HepG2 (cell line): ENCODE measurements at regions not wholly inside any gene's neighbourhood (a gene's known extent, or its start where the extent isn't known, plus 50 kb on each side); places are given as distances from the start of the nearest gene placed in this dataset.

Experiments
- ATAC-seq: fragments of 200-7000 bp; cut with Tn5 transposase; 3 replicates; pipeline ENCODE4 v1.9.1; 2020; ENCODE audit warnings: mild to moderate bottlenecking, moderate library complexity
- BruUV-seq: library from RNA; stranded (reverse); fragments of 400-500 nt; replicated peaks from 2 replicates; lab custom pipeline; 2021; lab: Mats Ljungman, UMichigan
- CTCF ChIA-PET: fragments of 300-600 bp; formaldehyde crosslinking; extraction: SDS; loops from one replicate; lab custom pipeline; 2021; ENCODE audit warnings: low total read pairs, inconsistent platforms, low intra/inter-chr PET ratio; lab: Yijun Ruan, JAX
- POLR2A ChIA-PET: fragments of 350-600 bp; sonication (Branson Sonifier 250); formaldehyde crosslinking; loops from one replicate; lab custom pipeline; 2020; ENCODE audit warnings: antibody characterized with exemption, inconsistent platforms; lab: Yijun Ruan, JAX
- DNase-seq: peaks from one replicate; pipeline ENCODE4 v3.0.0-alpha.2; 2015; ENCODE audit warnings: low spot score
- FAIRE-seq: peaks from 3 replicates; lab custom pipeline; 2011; peaks lifted over from hg19 to GRCh38; lab: Jason Lieb, UNC
- H2AFZ ChIP-seq: one replicate; pipeline ENCODE4 v1.6.1; 2011; ENCODE audit warnings: low read length, inconsistent platforms
- H3K27ac ChIP-seq: fragments of 300-600 bp; 3 replicates; pipeline ENCODE4 v1.8.0; 2011; ENCODE audit warnings: mixed run types, mild to moderate bottlenecking, mixed read lengths, low read length, inconsistent platforms; ENCODE audit not compliant: insufficient read depth; ENCODE audit errors: extremely low read length
- H3K27me3 ChIP-seq, 2 experiments: fragments of 200-600 bp in 1 of 2; 2 replicates in 1 of 2; 3 replicates in 1 of 2; pipeline versions ENCODE4 v1.6.0 to v1.8.0; 2011; ENCODE audit warnings: low read length in 2 of 2, mild to moderate bottlenecking in 2 of 2, moderate library complexity in 2 of 2, inconsistent platforms in 1 of 2; ENCODE audit not compliant: insufficient read depth in 2 of 2, control insufficient read depth in 1 of 2
- H3K36me3 ChIP-seq, 2 experiments: fragments of 200-600 bp in 1 of 2; replicated peaks in 1 of 2; 2 replicates in 1 of 2; 3 replicates in 1 of 2; pipeline versions ENCODE4 v1.5.1 to v1.8.0; 2011; ENCODE audit warnings: low read length in 2 of 2, inconsistent platforms in 1 of 2; ENCODE audit not compliant: insufficient read depth in 2 of 2, control insufficient read depth in 1 of 2
- H3K4me1 ChIP-seq: 2 replicates; pipeline ENCODE4 v1.5.1; 2012; ENCODE audit warnings: low read length, inconsistent platforms; ENCODE audit not compliant: insufficient read depth
- H3K4me2 ChIP-seq: 2 replicates; pipeline ENCODE4 v1.6.0; 2011; ENCODE audit warnings: low read depth, low read length, inconsistent platforms
- H3K4me3 ChIP-seq, 3 experiments: fragments of 200-600 bp in 1 of 3; sonication (generic), shearing (Covaris generic) in 1 of 3; replicated peaks in 1 of 3; 2 replicates each; pipeline ENCODE4 v1.5.1; 2011 to 2016; ENCODE audit warnings: low read length in 3 of 3, inconsistent platforms in 2 of 3, low read depth in 2 of 3, mild to moderate bottlenecking in 2 of 3, control low read depth in 1 of 3, mixed read lengths in 1 of 3; ENCODE audit not compliant: insufficient read depth in 1 of 3
- H3K79me2 ChIP-seq: one replicate; pipeline ENCODE4 v1.6.1; 2011; ENCODE audit warnings: low read length, inconsistent platforms; ENCODE audit not compliant: insufficient read depth
- H3K9ac ChIP-seq: 2 replicates; pipeline ENCODE4 v1.6.0; 2011; ENCODE audit warnings: mild to moderate bottlenecking, low read depth, low read length, inconsistent platforms; ENCODE audit not compliant: insufficient read depth
- H3K9me3 ChIP-seq: 2 replicates; pipeline ENCODE4 v1.5.1; 2012; ENCODE audit warnings: mild to moderate bottlenecking, low read length
- H4K20me1 ChIP-seq: 2 replicates; pipeline ENCODE4 v1.6.0; 2011; ENCODE audit warnings: inconsistent platforms, mild to moderate bottlenecking, low read length, moderate library complexity; ENCODE audit not compliant: insufficient read depth
- DBP ChIP-seq: sonication (generic); formaldehyde crosslinking; IDR thresholded peaks from 2 replicates; pipeline ENCODE4 v1.4.0; 2020; ENCODE audit warnings: missing genetic modification reagents; ENCODE audit errors: not compliant biosample characterization
- TAF15 ChIP-seq: fragments of 200-400 bp; formaldehyde crosslinking; IDR thresholded peaks from one replicate; pipeline ENCODE4 v1.6.1; 2018; ENCODE audit warnings: mild to moderate bottlenecking, low read depth, low read length; ENCODE audit not compliant: poor library complexity, severe bottlenecking
- YY1 ChIP-seq: IDR thresholded peaks from 2 replicates; pipeline ENCODE4 v1.6.1; 2011; ENCODE audit warnings: low read length, low read depth, moderate library complexity, mild to moderate bottlenecking; ENCODE audit not compliant: insufficient read depth, insufficient replicate concordance
- ZNF772 ChIP-seq: sonication (generic); formaldehyde crosslinking; IDR thresholded peaks from 2 replicates; pipeline ENCODE4 v1.5.0; 2020; ENCODE audit warnings: mild to moderate bottlenecking, missing genetic modification reagents
- WGBS: methylation state at CpG from one replicate; pipeline ENCODE4 v1.1.6; 2017; ENCODE audit warnings: low lambda C conversion rate; 5-methylcytosine and 5-hydroxymethylcytosine counted together
- in situ Hi-C: cut with HindIII; loops from 2 replicates; pipeline ENCODE4 v1.10.0; 2017; ENCODE audit warnings: low pct_unique_long_range_greater_than_20kb; ENCODE audit not compliant: extremely low pct_ligation_motif_present
- intact Hi-C: fragments of 100-400 bp; cut with micrococcal nuclease; formaldehyde crosslinking; loops from one replicate; pipeline ENCODE4 v1.10.0; 2022; ENCODE audit not compliant: unreplicated experiment

- no peak for FAIRE-seq
- Histone ChIP-seq H4K20me1 (no peaks in the 10 kb centered on the region), H3K4me2 (no peak overlapping the region), H2AFZ (no peak overlapping the region), H3K4me1 (no peaks in the 10 kb centered on the region), H3K27me3 (no peaks in the 10 kb centered on the region; a peak in 1 of 5 replicates), H3K9ac (no peak overlapping the region), H3K36me3 (no peaks in the 10 kb centered on the region), H3K9me3 (peaks cover 65% of the 10 kb centered on the region), H3K79me2 (no peaks in the 10 kb centered on the region), H3K27ac (no peak overlapping the region), H3K4me3 (no peak overlapping the region)
- BruUV-seq, result no TSS peak
- no peak for TF ChIP-seq ZNF772 (CRISPR knock-in tag)
- TF ChIP-seq TAF15, result no peak
- ChIA-PET CTCF (no interaction called here), POLR2A (no interaction called here)
- WGBS, result 2% methylated on average over 4 of the region's 4 CpGs
- no peak for ATAC-seq
- DNase-seq, result no peak
- in situ Hi-C loops (no loop called here), intact Hi-C loops (no loop called here)
These were observed 2233.1 kb downstream of the MRPL39 start for GRCh38 chr21:23374155-23374554.

DNA sequence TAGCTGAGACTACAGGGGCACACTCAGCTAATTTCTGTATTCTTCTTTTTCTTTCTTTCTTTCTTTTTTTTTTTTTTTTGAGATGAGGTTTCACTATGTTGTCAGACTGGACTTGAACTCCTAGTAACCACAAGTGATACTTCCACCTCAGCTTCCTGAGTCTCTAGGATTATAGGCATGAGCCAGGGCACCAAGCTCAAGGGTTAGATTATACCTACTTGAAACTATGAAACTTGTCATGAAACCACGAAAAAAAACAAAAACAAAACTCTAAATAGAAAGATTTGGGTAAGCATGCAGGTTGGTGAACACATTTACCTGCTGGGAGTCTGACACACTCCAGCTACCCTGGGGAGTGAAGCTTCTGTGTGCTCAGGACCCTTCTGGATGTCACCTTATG, 2250.4 kb downstream of the MRPL39 start:
- H3K9me3 ChIP-seq, result peaks cover 83% of the 10 kb centered on the region
- no peaks in the 10 kb centered on the region for H3K27me3 ChIP-seq
- TF ChIP-seq DBP (CRISPR knock-in tag) (no peak), YY1 (no peak)
- no peak for ATAC-seq
- no peak overlapping the region for H3K27ac ChIP-seq
- no peak overlapping the region for H3K9ac ChIP-seq
- ChIA-PET CTCF (no interaction called here), POLR2A (no interaction called here)
- WGBS, result 0% methylated on average over 1 of the region's 1 CpG
- H2AFZ ChIP-seq, result no peak overlapping the region
- H3K4me1 ChIP-seq, result no peaks in the 10 kb centered on the region
- H4K20me1 ChIP-seq, result no peaks in the 10 kb centered on the region
- H3K4me3 ChIP-seq, result no peak overlapping the region
- DNase-seq, result no peak
- BruUV-seq, result no TSS peak
- H3K4me2 ChIP-seq, result no peak overlapping the region
- FAIRE-seq, result no peak
- intact Hi-C loops (no loop called here), in situ Hi-C loops (no loop called here)
- no peaks in the 10 kb centered on the region for H3K79me2 ChIP-seq
- no peaks in the 10 kb centered on the region for H3K36me3 ChIP-seq
